Stimulated activated CD4-positive, alpha-beta T cell treated with anti-CD3 and anti-CD28 coated beads, Interleukin-1b, Interleukin-23, amount 100 ng/mL, for 1 hour (primary cell): ENCODE measurements at regions not wholly inside any gene's neighbourhood (a gene's known extent, or its start where the extent isn't known, plus 50 kb on each side); places are given as distances from the start of the nearest gene placed in this dataset.

ENCODE experiments used
- DNase-seq, 2 donors: peaks; one replicate each; pipeline ENCODE4 v3.0.0-alpha.2; 2020; ENCODE audit warnings: low read depth in 2 of 2

DNA sequence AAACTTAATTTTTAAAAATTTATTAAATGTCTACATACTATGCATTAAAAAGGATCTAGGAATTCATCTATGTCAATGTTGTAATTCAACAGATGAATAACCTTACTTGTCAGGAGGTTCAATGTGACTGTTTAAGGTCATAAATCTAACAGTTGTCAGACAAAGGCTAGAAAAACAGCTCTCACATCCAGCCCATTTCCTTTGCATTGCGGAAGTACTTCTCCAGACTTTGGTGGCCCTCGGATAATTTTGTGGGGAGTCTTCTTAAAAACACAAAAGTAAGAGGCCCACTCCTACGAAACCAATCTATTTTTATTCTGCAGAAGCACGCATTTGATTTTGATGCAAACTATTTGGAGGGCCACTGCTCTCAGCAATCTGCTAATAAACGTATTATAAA, 122.6 kb upstream of the CHRM3 start:
- no peak for DNase-seq

DNA sequence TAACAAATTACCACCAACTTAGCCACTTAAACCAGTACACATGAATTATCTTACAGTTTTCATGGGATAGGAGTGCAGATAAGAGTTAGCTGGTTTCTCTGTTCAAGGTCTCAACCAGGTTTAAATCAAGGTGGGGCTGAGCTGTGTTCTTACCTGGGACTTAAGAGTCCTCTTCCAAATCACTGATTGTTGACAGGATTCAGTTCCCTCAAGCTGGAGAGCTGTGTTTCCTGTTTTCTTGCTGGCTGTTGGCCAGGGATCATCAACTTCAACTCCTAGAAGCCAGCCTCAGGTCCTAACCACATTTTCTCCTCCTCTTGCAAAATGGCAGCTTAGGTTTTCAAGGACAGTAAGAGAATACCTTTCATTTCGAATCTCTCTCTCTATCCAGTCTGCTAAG, 123.8 kb upstream of the CHRM3 start:
- DNase-seq: no peak

DNA sequence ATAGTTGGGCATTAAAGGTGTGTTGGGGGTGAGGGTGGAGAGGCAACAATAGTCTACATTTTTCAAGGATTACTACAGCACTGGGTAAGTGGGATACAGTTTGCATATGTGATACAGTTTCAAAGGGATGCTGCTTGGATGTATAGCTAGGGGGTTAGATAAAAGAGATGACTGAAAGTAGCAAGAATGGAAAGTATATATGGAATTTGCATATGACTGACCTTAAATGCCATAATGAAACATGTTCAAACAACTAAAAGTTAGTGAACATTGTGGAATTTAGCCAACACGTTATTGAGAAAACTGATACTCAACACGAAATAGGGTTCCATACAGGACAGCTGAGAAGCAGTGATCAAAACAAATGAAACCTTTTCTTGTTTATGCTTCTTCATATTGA, 124.8 kb upstream of the CHRM3 start:
- no peak for DNase-seq

- no peak for DNase-seq
These were observed 125.5 kb upstream of the CHRM3 start for GRCh38 chr1:239260842-239261241.

GRCh38 chr1:239255628-239256160, 130.7 kb upstream of the CHRM3 start:
- no peak for DNase-seq

- DNase-seq: no peak
These were observed 131.4 kb upstream of the CHRM3 start for GRCh38 chr1:239254999-239255398.

DNA sequence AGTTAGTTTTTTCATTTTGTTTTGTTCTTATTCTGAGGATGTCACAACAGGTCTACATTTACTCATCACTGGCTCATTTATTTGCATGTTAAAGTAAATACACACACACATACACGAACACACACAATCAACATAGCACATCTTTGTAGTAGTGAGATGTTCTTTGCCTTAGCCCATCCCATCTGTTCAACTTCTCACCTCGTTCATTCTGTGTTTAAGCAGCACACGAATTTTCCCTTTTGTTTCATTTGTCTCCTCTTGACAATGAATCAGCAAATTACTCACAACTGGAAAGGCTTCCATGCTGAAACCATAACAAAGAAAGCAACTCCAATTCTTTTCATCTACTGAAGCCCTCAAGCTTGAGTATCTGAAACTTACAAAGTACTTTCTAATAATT, 133.3 kb upstream of the CHRM3 start:
- DNase-seq: no peak

DNA sequence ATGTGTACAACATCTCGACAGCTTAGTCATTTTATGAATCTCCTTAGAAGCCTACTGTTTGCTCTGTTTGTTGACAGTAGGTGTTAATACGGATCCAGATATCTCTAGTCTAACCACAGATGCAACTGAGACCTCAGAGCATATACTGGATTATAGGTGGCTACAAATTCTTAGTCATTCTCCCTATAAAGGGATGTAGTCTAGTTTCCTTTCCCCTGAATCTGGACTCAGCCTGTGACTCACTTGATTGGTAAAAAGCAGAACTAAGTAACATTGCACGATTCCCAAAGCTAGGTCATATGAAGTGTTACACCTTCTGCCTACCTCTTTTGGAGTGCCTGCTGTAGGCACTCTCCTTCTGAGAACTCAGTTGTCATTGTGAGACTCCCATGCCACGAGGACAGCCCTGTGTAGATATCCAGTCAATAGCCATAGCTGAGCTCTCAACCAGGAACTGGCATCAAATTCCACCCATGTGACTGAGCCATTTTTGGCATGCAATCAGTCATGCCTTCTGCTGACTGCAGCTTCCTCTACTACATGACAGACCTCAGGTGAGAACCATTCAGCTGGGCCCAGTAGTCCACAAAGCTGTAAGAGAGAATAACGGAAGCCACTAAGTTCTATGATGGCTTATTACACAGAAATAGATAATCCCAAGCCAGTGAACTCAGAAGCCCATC, 135.9 kb upstream of the CHRM3 start:
- no peak for DNase-seq

- DNase-seq: no peak
These were observed 139.1 kb upstream of the CHRM3 start for GRCh38 chr1:239247285-239247684.

- no peak for DNase-seq
These were observed 142.3 kb upstream of the CHRM3 start for GRCh38 chr1:239244084-239244483.

- no peak for DNase-seq
These were observed 143.4 kb upstream of the CHRM3 start for GRCh38 chr1:239243006-239243405.

DNA sequence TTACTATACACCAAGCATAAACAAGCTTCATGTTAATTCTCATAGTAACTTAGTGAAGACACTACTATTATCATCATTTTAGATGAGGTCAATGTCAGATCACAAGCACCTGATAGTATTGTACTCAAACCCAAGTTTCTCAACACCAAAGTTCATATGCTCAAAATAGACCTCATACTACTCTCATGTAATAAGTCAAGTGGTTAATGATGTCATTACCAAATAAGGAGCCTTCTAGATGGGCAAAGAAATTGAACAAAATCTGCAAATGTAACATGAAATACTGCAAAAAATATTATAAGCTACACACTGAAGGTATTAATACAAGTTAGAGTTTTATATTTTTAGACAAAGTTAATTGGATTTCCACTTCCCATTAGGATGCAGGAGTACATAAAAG, 144.0 kb upstream of the CHRM3 start:
- DNase-seq: no peak

DNA sequence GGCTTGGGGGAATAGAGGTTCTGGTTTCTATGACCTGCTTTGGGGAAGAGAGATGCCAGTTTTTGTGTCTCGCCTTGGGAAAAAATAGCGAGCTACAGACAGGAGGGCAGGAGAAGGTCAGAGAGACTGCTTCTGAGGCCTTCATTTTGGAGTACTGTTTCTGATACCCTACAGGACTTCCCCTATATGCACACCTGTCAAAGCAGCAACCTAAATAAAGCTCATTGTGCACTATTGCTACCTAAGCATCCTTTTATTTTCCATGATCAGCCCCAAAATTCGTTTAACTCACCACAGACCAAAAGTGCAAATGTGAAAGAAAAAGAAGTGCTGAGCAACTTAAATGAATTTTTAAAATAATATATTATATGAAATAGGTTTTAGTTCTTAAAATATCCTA, 145.6 kb upstream of the CHRM3 start:
- DNase-seq: no peak

- DNase-seq: no peak
These were observed 146.8 kb upstream of the CHRM3 start for GRCh38 chr1:239239529-239239928.

DNA sequence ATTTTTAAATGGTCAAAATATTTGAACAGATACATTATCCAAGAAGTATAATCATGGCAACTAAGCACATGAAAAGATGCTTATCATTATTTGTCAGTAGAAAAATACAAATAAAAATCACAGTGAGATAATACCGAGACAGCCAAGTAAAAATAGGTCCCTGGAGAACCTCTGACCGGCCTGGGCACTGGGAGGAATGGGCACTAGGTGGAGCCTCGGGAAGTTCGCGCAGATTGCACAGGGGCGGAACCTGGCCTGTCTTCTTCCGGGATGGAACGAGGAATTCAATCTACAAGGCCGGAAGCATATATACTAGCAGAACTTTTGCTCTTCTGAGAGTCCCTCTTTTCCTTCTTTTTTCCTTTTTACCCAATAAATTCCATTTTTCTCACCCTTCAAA, 148.5 kb upstream of the CHRM3 start:
- no peak for DNase-seq

DNA sequence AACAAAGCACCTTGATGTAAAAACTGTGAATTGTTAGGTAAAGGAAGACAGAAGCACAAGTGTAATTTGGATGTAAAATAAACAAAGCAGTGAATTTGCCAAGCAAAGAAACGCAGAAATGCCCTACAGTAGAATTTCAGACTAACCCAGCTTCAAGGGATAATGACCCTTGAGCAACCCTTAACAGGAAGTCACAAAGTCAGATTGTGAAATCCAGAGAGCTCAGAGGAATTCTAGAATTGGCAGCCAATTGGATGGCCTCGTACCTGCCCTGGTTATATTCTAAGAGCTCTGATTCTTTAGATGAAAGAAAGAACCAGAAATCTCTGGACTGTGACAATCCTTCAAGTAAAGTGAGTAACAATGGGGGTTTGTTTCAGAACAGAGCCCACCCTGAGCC, 152.7 kb upstream of the CHRM3 start:
- no peak for DNase-seq

GRCh38 chr1:239232921-239233320, 153.4 kb upstream of the CHRM3 start:
- DNase-seq: no peak

- DNase-seq: no peak
These were observed 157.9 kb upstream of the CHRM3 start for GRCh38 chr1:239228451-239228850.

DNA sequence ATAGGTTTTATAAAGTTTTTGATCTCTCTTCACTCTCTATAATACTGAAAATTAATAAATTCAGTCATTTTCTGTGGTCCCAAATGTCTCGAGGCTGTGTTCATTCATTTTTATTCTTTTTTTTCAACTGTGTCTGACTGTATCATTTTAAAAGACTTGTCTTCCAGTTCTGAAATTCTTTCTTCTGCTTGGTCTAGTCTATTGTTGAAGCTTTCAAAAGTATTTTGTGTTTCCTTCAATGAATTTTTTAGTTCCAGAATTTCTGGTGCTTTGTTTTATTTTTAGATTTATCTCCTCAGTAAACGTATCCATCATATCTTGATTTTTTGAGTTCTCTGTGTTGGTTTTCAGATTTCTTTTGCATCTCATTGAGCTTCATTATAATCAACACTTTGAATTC, 161.0 kb upstream of the CHRM3 start:
- no peak for DNase-seq

DNA sequence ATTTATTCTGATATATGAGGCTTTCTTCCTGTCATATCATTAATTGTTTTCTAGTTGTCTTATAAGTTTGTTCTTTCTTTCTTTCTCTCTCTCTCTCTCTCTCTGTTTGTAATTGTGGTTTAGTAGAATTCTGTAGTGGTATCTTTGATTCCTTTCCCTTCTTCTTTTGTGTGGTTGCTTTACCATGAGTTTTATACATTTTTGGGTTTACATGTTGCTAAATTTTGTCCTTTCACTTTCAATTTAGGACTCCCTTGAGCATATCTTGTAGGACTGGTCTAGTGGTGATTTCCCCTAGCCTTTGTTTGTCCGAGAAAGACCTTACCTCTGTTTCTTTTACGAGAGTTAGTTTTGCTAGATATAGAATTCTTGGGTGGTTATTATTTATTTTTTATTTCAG, 162.3 kb upstream of the CHRM3 start:
- no peak for DNase-seq

DNA sequence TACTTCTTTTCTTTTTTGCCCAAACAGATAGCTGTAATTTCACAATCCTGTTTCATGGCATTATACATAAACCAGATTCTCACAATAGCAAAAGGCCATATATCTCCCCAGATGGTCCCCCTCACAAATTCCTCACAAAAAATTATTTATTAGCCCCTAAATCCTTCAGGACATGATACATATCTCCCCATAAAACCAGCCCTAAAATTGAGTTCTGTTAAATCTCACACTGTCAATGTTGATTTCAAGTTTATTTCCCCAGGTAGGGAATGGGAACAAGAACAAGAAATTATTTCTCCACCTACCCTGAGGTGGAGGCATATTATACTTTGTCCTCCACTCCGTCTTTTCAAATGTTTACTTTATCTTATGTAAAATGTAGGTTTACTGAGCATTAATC, 163.4 kb upstream of the CHRM3 start:
- no peak for DNase-seq

GRCh38 chr1:239221656-239222055, 164.7 kb upstream of the CHRM3 start:
- DNase-seq: no peak

GRCh38 chr1:239219679-239220078, 166.7 kb upstream of the CHRM3 start:
- DNase-seq: no peak

DNA sequence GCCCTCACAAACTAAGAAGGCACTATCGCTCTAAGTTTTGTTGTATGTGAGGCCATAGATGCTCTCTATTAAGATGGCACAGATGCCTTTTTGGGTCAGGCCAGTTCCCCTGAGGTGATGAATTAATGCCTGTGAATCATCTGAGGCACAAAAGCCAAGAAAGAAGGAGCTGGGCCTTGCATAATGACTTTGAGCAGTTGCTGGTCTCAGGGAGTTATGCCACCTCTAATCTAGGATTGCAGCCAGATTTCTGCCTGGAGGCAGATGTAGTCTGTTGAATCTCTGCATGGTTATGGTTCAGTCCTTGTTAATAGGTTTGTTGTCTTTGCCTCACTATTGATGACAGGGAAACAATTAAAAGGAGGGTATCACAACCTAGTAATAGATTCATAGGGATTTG, 168.1 kb upstream of the CHRM3 start:
- DNase-seq: no peak
